Right ventricle myocardium superior (tissue), 1 donor: ENCODE measurements at regions not wholly inside any gene's neighbourhood (a gene's known extent, or its start where the extent isn't known, plus 50 kb on each side); places are given as distances from the start of the nearest gene placed in this dataset.

Experiments
- ATAC-seq: fragments of 200-7000 bp; cut with Tn5 transposase; one replicate; pipeline ENCODE4 v1.9.1; 2020; ENCODE audit warnings: mild to moderate bottlenecking; ENCODE audit not compliant: poor library complexity
- DNase-seq: peaks from one replicate; pipeline ENCODE4 v3.0.0-alpha.2; 2020
- intact Hi-C: fragments of 100-400 bp; cut with DNase I; formaldehyde crosslinking; loops from one replicate; pipeline ENCODE4 v1.11.2; 2022
- donor health status: DM: no; HTN: yes; CAD: no; lungs with severe emphysema.

DNA sequence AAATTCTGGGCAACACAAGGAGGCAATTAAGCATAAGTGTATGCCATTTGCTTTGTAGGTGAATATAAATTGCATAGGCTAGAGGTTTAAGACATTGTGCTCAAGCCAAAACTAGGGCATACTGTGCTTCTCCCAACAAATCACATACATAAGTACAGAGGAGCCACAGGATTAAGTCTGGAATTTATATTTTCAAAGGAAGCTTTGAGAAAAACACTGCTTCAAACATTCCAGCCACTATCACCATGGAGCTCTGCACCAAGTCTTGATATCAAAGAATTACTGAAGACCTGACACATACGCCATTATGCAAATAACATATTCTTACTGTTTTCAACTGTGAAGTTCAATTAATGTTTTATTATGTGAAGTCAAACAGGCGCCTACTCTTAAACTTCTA is 119.4 kb upstream of the NPHP3 start:
- intact Hi-C loops: no loop called here
- ATAC-seq: no peak
- no peak for DNase-seq

- no peak for ATAC-seq
- intact Hi-C loops: no loop called here
- no peak for DNase-seq
Measured at GRCh38 chr3:132840201-132840700, 118.0 kb upstream of the NPHP3 start.

GRCh38 chr3:132838477-132838876 is 116.3 kb upstream of the NPHP3 start:
- intact Hi-C loops: no loop called here
- DNase-seq: no peak
- ATAC-seq: no peak

DNA sequence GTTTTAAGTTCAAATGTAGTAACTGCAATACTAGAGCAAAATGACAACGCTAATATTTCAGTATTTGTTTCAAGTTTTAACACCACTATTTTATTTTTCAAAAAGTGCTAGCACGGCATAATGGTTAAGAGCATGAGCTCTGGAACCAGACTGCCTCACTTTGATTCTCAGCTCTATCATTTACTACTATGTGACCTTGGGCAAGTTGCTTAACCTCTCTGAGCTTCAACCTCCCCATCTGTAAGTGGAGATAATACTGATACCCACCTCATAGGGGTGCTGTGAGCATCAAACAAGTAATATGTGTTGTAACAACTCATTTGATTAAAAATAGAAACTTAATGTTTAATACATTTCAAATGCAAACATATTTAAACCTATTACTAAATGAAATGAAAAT is 115.4 kb upstream of the NPHP3 start:
- intact Hi-C loops: no loop called here
- DNase-seq (no peak), ATAC-seq (no peak)

DNA sequence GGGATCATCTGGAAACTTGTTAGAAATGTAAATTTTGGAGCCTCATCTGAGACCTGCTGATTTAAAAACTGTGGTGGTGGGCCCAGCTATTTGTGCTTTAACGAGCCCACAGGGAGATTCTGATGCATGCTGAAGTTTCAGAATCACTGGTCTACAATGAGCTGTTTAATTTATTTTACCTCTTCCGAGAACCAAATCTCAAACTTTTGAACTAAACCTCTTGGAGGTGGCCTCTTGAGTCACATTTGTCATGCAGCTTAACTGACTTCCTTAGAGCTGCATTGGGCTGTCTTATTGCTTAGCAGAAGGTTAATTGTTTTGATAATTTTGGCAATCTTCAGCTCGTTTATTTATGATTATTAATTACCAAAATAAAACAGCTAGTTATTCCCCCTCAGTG is 112.1 kb upstream of the NPHP3 start:
- ATAC-seq: no peak
- intact Hi-C loops: no loop called here
- no peak for DNase-seq

GRCh38 chr3:132829101-132829500 is 106.9 kb upstream of the NPHP3 start:
- intact Hi-C loops: no loop called here
- ATAC-seq (no peak), DNase-seq (no peak)

DNA sequence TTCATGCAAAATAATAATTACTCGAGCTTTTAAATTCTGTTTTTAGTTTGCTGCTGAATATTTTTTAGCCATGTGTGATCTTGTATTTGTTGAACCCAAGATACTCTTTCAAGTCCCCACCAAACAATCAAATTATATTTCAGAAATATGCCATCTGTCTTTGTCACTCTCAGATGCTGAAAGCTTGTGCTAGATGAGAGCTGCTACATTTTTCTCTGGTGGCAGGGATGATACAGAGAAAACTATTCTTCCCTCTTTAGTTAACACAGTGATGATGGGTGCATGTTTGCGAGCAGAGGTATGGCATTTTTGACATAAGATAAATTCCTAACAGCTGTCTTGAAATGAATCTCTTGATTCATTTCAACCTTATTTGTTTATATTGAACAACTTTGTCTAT is 100.6 kb upstream of the NPHP3 start:
- DNase-seq (no peak), ATAC-seq (no peak)
- intact Hi-C loops: no loop called here

DNA sequence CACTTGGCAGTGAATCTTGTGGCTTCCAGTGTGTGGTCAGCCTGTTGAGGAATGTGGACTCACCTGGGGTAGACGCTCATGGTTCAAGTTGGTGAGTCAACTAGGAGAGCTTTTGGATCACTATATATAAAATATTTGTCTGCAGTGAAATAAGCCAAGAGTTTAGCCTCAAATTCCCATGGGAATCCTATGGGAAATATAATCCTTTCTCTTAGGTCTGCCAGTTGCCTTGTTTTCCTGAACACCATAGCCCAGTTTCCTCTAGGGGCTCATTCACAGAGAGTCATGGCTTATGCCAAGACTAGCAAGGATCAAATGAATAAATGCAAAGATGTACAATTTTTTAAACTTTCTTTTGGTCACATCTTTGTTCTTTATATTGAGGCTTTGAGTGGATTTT is 100.1 kb upstream of the NPHP3 start:
- DNase-seq (no peak), ATAC-seq (no peak)
- intact Hi-C loops: no loop called here

DNA sequence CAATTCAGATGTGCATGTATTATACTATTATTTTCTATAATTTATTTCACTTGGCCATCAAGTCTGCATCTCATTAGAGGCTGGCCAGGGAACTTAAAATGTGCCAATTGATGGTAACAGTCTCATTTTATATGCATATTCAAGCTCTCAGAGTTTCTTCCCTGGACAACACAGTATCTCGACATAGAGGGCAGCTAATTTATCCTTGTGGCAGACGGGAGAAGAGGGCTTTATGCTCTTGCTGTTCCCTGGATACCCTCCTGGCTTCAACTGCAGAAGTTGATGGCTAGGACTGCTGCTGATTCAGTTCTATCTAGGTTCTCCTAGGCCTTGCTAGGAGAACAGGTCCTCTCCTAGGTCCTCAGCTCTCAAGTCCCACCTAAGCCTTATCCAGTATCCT is 99.1 kb upstream of the NPHP3 start:
- ATAC-seq: no peak

DNA sequence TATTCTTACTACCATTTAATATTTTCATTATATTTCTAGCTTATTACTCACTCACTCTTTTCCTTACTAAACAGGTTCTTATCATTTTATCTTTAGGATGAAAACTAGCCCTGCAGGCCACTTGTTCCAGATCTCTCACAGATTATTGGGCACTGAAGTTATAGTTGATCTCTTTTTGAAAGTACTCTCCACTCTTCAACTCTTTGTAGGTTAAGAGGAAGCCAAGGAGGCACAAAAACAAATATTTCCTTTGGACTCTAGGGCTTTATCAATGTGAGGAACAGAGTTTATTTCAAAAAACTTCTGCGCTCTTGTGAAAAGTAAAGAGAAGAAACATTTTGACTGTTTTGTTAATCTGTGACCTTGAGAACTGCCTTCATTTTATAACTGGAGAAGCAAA is 96.0 kb upstream of the NPHP3 start:
- ATAC-seq: no peak
- intact Hi-C loops: no loop called here
- no peak for DNase-seq

More for the DNA sequence above, 99.1 kb upstream of the NPHP3 start:
- intact Hi-C loops: no loop called here
- DNase-seq: no peak

- no peak for DNase-seq
- intact Hi-C loops: no loop called here
- no peak for ATAC-seq
Measured at GRCh38 chr3:132817646-132818177, 95.5 kb upstream of the NPHP3 start.

GRCh38 chr3:132805071-132805470 is 82.9 kb upstream of the NPHP3 start:
- intact Hi-C loops: no loop called here
- no peak for ATAC-seq
- DNase-seq: no peak

DNA sequence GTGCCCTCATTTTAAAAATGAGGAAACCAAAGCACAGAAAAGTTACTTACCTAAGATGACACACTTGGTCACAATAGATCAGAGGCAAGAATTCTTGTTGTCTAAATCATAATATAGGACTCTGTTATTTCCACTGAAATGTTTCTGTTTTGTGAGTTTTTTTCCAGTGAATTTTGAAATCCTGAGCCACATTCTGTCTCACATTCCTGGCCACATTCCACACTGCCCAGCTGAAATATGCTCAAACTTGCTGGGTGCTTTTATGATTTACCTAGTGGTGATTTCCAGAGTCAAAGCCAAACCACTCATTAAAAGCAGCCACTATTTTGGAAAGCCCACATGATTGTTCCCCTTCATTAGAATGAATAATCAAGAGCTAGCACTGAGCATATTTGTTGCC is 82.3 kb upstream of the NPHP3 start:
- no peak for DNase-seq
- intact Hi-C loops: no loop called here
- ATAC-seq: no peak

- intact Hi-C loops: no loop called here
Measured at GRCh38 chr3:132803889-132804288, 81.7 kb upstream of the NPHP3 start.

DNA sequence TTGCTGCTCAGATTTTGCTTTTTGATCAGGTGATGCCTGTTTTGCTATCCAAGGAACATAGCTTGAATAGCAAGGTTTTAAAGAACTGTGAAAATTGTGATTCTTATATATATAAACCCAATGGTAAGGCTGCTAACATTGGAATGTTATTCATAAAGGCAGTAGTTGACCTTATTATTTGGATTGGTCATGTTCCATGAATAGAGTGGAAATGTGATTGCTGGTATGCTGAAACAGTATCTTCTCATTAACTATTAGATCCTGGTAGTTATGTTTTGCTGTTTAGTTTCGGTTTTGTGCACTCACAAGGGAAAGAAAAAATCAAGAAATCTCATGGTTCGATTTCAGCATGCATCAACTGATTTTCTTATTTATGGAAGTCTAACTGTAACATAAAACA is 78.7 kb upstream of the NPHP3 start:
- no peak for DNase-seq
- no peak for ATAC-seq
- intact Hi-C loops: no loop called here

More at GRCh38 chr3:132803889-132804288, 81.7 kb upstream of the NPHP3 start:
- no peak for ATAC-seq
- no peak for DNase-seq

DNA sequence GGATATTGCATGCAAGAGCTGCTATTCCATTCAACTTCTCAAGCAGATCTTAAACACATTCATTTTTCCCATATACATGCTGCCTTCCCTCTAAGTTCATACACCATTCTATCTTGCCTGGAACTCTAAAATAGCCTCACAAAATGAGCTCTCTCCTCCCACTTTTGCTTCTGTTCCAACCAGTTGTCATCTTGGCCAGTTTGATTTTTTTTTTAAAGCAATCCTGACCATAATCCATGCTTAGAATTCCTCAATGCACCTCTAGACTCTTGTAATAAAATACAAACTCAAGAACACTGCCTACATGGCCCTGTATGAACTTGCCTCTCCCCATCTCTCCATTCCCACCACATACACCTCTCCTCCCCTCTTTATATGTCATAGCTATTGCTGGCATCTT is 68.6 kb upstream of the NPHP3 start:
- intact Hi-C loops: no loop called here
- no peak for DNase-seq
- ATAC-seq: no peak

- DNase-seq: no peak
- intact Hi-C loops: no loop called here
- ATAC-seq: no peak
Measured at GRCh38 chr3:132789959-132790358, 67.8 kb upstream of the NPHP3 start.

DNA sequence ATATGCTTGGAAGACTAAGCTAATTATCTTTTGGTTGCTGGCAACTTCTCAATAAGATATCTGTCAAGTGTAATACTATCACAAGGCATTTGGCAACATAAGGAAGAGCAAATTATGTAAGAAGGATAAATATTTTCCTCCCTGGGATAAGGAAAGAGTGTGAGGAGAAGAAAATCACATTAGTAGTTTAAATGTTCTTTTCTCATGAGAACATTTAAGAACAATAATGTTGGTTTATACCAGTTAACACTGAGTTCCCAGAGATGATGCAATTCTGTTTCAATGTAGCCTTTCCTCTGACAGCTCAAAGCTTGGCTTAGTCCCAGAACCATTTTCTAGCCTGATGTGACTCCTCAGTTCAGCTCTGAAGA is 66.1 kb upstream of the NPHP3 start:
- DNase-seq (no peak), ATAC-seq (peak; percentile 81)
- intact Hi-C loops: no loop called here

- peak; percentile 73 for ATAC-seq
- no peak for DNase-seq
- intact Hi-C loops: no loop called here
Measured at GRCh38 chr3:132787616-132788300, 65.5 kb upstream of the NPHP3 start.

DNA sequence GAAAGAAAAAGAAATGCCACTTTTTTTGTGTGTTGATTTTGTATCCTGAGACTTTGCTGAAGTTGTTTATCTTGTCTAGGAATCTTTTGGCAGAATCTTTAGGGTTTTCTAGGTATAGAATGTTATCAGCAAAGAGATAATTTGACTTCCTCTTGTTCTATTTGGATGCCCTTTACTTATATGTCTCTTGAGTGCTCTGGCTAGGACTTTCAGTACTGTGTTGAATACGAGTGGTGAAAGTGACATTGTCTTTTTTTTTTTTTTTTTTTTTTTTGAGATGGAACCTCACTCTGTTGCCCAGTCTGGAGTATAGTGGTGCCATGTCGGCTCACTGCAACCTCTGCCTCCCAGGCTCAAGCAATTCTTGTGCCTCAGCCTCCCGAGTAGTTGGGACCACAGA is 64.7 kb upstream of the NPHP3 start:
- intact Hi-C loops: no loop called here
- peak; percentile 34 for ATAC-seq
- no peak for DNase-seq

DNA sequence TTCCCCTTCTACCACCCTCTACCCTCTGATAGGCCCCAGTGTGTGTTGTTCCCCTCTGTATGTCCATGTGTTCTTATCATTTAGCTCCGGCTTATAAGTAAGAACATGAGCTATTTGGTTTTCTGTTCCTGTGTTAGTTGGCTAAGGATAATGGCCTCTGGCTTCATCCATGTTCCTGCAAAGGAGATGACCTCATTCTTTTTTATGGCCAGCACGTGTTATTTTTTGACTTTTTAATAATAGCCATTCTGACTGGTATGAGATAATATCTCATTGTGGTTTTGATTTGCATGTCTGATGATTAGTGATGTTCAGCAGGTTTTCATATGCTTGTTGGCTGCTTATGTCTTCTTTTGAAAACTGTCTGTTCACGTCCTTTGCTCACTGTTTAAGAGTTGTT is 63.1 kb upstream of the NPHP3 start:
- ATAC-seq (no peak), DNase-seq (no peak)
- intact Hi-C loops: no loop called here
